A673 (cell line): ENCODE measurements at regions not wholly inside any gene's neighbourhood (a gene's known extent, or its start where the extent isn't known, plus 50 kb on each side); places are given as distances from the start of the nearest gene placed in this dataset.
A peak's percentile ranks its signal among the peaks of the same experiment; 100 is the strongest.
"Not testable (repeated sequence)": the region's sequence is repeated elsewhere in the genome, so short reads cannot be mapped to it uniquely, and the experiment has no call there.

Source experiments
- BruUV-seq: library from RNA; stranded (reverse); fragments of 400-500 nt; replicated peaks from 2 replicates; lab custom pipeline; 2021; lab: Mats Ljungman, UMichigan
- CTCF ChIA-PET: fragments of 300-600 bp; sonication (Branson Sonifier 250); formaldehyde crosslinking; loops from one replicate; lab custom pipeline; 2022; ENCODE audit warnings: antibody characterized with exemption; lab: Charles Lee
- POLR2A ChIA-PET: fragments of 300-600 bp; sonication (Branson Sonifier 250); formaldehyde crosslinking; loops from one replicate; lab custom pipeline; 2022; ENCODE audit warnings: antibody characterized with exemption; ENCODE audit not compliant: low non-redundant PET; lab: Charles Lee
- DNase-seq: peaks from one replicate; pipeline ENCODE4 v3.0.0-alpha.2; 2015; ENCODE audit warnings: low spot score
- H3K27ac ChIP-seq: fragments of 200-600 bp; sonication (generic); 2 replicates; pipeline ENCODE4 v1.5.1; 2016; ENCODE audit warnings: mixed run types, low read depth, mild to moderate bottlenecking, mixed read lengths, antibody characterized with exemption, low read length; ENCODE audit not compliant: poor library complexity, severe bottlenecking
- H3K27me3 ChIP-seq: fragments of 200-600 bp; sonication (generic); replicated peaks from 2 replicates; pipeline ENCODE4 v1.6.1; 2017; ENCODE audit warnings: mixed run types, low read depth, mild to moderate bottlenecking, mixed read lengths, antibody characterized with exemption, low read length; ENCODE audit not compliant: insufficient read depth, poor library complexity
- H3K36me3 ChIP-seq: fragments of 200-600 bp; sonication (generic); 2 replicates; pipeline ENCODE4 v1.6.1; 2016; ENCODE audit warnings: mixed run types, mild to moderate bottlenecking, mixed read lengths, antibody characterized with exemption, low read length; ENCODE audit not compliant: insufficient read depth, poor library complexity, severe bottlenecking
- H3K4me1 ChIP-seq: fragments of 200-600 bp; sonication (generic); 2 replicates; pipeline ENCODE4 v1.6.1; 2017; ENCODE audit warnings: mixed run types, mild to moderate bottlenecking, mixed read lengths, antibody characterized with exemption, low read length; ENCODE audit not compliant: insufficient read depth, poor library complexity, severe bottlenecking
- H3K4me3 ChIP-seq: fragments of 200-600 bp; sonication (generic); 2 replicates; pipeline ENCODE4 v1.5.1; 2016; ENCODE audit warnings: low read depth, mixed run types, mild to moderate bottlenecking, mixed read lengths, low read length; ENCODE audit not compliant: poor library complexity, severe bottlenecking
- H3K9me3 ChIP-seq: fragments of 200-600 bp; sonication (generic); 2 replicates; pipeline ENCODE4 v1.6.1; 2016; ENCODE audit warnings: mixed run types, low read depth, mild to moderate bottlenecking, mixed read lengths, antibody characterized with exemption, low read length; ENCODE audit not compliant: poor library complexity, severe bottlenecking
- CTCF ChIP-seq: fragments of 300-800, 200-600 bp; sonication (generic); conservative IDR thresholded peaks from 2 replicates; pipeline ENCODE4 v1.5.1; 2017; ENCODE audit warnings: low read depth, mild to moderate bottlenecking, antibody characterized with exemption, low read length, moderate library complexity, mixed read lengths
- EZH2 ChIP-seq: fragments of 200-600 bp; sonication (generic); IDR thresholded peaks from 2 replicates; pipeline ENCODE4 v1.6.1; 2017; ENCODE audit warnings: borderline replicate concordance, low read depth, mild to moderate bottlenecking, mixed read lengths, antibody characterized with exemption, low read length; ENCODE audit not compliant: poor library complexity, severe bottlenecking
- intact Hi-C: fragments of 100-400 bp; cut with micrococcal nuclease; formaldehyde crosslinking; loops from one replicate; pipeline ENCODE4 v1.10.0; 2022; ENCODE audit not compliant: unreplicated experiment

GRCh38 chr7:45311597-45311996 lies 154.0 kb downstream of the RAMP3 start:
- TF ChIP-seq EZH2: no peak
- no peak for TF ChIP-seq CTCF
- DNase-seq: no peak
- BruUV-seq: no TSS peak
- intact Hi-C loops: no loop called here
- no peak overlapping the region for H3K4me3 ChIP-seq
- no peaks in the 10 kb centered on the region for H3K9me3 ChIP-seq
- H3K4me1 ChIP-seq: no peaks in the 10 kb centered on the region
- ChIA-PET CTCF (no interaction called here), POLR2A (no interaction called here)
- no peaks in the 10 kb centered on the region for H3K27me3 ChIP-seq
- H3K36me3 ChIP-seq: no peaks in the 10 kb centered on the region
- no peak overlapping the region for H3K27ac ChIP-seq

GRCh38 chr7:45315512-45315911 lies 157.9 kb downstream of the RAMP3 start:
- H3K4me1 ChIP-seq, H3K4me3 ChIP-seq, H3K27me3 ChIP-seq, BruUV-seq, H3K36me3 ChIP-seq, H3K27ac ChIP-seq, CTCF ChIA-PET, intact Hi-C loops, POLR2A ChIA-PET, DNase-seq, H3K9me3 ChIP-seq: not testable (repeated sequence)

GRCh38 chr7:45324683-45325237 lies 167.2 kb downstream of the RAMP3 start:
- ChIA-PET CTCF (no interaction called here), POLR2A (no interaction called here)
- Histone ChIP-seq H3K27me3 (no peaks in the 10 kb centered on the region), H3K4me1 (no peaks in the 10 kb centered on the region), H3K27ac (no peak overlapping the region), H3K4me3 (no peak overlapping the region), H3K9me3 (no peaks in the 10 kb centered on the region), H3K36me3 (no peaks in the 10 kb centered on the region)
- BruUV-seq: no TSS peak
- DNase-seq: peak; percentile 15
- intact Hi-C loops: no loop called here
- TF ChIP-seq CTCF (no peak), EZH2 (no peak)

GRCh38 chr7:45325378-45325777 lies 167.8 kb downstream of the RAMP3 start:
- intact Hi-C loops: no loop called here
- DNase-seq: no peak
- Histone ChIP-seq H3K4me1 (no peaks in the 10 kb centered on the region), H3K4me3 (no peak overlapping the region), H3K27me3 (no peaks in the 10 kb centered on the region), H3K9me3 (no peaks in the 10 kb centered on the region), H3K27ac (no peak overlapping the region), H3K36me3 (no peaks in the 10 kb centered on the region)
- no TSS peak for BruUV-seq
- ChIA-PET CTCF (no interaction called here), POLR2A (no interaction called here)
- TF ChIP-seq CTCF (no peak), EZH2 (no peak)
